ENCODE measurements at regions not wholly inside any gene's neighbourhood (a gene's known extent, or its start where the extent isn't known, plus 50 kb on each side); places are given as distances from the start of the nearest gene placed in this dataset.

DNA sequence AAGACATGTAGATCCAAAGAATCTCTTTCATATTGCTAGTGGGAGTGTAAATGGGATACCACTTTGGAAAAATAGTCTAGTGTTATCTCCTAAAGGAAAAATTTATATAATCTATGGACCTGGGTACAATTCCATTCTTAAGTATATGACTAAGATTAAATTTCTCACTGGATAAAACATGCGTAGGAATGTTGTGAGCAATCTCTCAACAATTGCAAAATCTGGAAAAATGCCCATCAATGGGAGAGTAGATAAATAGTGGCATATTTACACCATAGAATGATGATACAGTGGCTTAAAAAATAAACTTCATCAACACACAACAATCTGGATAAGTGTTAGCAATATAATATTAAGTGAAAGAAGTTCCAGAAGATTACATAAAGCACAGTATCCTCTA is 469.5 kb downstream of the MAN2A1 start:
- no peak for DNase-seq

DNA sequence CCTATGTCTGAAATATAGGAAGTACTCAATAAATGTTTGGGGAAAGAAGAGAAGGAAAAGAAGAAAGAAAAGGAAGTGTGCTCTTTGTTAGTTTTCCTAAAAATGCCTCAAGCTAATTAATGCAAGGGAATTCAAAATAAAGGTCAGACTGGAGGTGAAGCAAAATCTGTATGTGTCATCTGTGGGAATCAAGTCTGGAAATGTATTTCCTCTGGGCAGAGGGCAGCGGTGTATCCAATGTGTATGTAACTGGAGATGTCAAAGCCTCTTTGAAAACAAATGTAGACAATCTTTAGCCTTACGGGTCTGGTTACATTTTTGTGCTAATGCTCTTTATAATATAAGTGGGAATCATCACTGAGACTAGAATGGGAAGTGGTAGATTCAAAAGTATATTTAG is 471.4 kb downstream of the MAN2A1 start:
- no peak for DNase-seq

DNA sequence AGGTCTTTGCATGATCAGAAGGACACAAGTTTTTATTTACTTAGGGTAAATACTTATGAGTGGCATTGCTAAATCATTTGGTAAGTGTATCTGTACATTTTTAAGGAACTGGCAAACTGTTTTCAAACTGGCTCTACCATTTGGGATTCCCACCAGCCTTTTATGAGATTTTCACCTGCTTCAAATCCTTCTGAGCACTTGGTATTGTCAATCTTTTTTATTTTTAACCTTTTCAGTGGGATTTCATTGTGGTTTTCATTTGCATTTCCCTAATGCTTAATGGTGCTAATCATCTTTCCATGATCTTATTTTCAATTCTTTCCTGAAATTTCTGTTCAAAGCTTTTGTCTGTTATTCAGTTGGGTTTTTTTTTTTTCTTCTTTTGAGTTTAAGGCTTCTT is 475.6 kb downstream of the MAN2A1 start:
- no peak for DNase-seq

DNA sequence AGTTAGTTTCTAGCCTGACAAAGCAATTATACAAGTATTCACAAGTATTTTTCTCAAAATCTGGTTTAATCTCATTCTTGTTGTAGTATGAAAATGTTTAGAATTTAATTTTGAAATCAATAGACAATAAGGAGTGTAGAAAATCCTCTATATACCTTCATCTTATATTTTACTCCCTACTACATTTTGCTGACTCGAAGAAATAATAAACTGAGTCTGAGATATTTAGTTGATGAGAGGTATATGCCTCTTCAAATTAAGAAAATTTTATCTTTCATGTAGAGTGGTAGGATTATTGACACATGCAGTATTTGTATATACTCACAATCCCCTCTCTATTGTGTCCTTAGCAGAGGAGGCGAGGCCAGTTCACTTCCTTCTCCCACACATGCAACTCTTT is 477.7 kb downstream of the MAN2A1 start:
- DNase-seq: no peak

DNA sequence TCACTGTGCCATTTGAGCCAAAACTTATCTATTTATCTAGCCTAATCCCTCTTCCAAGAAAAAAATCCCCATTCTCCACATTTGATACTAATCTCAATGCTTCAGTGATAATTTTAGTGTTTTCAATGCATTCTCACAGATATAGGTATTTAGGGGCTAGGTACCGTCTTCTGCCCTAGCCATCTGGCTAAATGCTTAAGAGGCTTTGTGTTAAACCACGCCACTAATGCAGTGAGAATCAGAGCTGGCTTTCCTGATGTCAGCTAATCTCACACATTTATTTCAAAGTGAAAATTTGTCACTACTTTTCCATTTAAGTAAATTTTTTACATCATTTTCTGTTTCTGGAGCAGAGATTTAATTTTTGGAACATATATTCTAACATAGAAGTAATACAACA is 479.7 kb downstream of the MAN2A1 start:
- DNase-seq: no peak

DNA sequence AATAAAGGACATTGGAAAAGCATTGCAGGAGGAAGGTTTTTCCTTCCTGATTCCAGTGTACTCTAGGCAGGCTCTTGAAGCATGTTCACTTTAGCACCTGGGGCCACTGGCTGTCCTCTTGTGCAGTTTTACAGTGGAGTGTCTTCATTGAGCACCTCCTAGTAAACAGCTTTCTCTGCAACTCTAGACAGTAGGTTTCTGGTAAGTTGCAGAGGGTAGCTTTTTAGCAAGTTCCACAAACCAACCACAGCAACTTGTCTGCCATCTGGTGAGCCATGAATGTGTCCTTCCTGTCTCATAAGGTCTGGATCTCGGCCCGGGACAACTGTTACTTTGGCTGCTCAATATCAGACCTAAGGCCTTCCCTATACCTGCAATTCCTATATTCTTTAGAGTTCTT is 488.0 kb downstream of the MAN2A1 start:
- DNase-seq: no peak

DNA sequence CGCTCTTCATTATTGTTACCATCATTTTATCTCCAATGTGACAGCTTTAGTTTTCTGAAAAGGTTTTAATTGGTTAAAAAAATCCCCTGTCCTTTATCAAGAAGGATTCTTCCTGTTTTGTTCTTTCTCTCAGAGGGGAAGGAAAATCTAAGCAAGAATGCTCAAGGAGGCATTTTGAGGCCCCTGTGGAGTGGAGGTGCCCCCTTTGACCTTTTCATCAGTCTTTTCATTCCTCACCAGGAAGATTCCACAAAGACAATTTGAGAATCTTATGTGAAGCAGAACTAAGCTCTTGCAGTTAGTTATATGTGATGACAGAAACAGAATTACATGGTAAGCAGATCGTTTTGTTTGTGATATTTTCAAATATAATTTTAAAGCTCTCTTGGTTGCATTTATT is 489.6 kb downstream of the MAN2A1 start:
- DNase-seq: no peak

DNA sequence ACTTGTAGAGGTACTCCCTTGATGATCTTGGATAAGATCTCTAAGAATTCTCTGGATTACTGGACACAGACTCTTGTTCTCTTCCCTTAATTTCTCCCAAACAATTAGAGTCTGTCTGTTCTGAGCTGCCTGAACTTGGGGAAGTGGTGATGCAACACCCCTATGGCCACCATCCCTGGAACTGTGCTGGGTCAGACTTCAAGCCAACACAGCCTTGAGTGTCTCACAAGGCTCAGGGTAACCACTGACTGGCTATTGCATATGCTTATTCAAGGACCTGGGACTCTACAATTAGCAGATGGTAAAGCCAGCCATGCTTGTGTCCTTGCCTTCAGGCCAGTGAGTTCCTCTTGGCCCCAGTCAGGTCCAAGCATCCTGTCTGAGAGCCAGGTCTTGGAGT is 504.5 kb downstream of the MAN2A1 start:
- DNase-seq: no peak

DNA sequence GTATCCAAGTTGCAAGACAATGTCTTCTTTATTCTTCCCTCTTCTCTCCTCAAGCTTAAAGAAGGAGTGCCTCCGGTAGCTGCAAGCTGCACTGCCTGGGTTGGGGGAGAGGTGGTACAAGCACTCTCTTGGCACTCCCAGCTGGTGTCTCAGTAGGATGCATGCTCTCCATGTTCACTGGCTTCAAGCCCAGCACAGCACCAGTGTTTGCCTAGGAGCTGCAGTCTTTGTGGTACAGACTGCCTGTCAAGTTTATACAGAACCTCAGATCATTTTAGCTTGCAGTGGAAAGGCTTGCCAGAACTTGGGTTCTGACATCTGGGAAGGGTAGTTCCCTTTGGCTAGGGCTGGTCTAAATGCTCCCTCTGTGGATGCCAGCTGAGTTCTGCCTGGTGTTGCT is 505.6 kb downstream of the MAN2A1 start:
- no peak for DNase-seq

DNA sequence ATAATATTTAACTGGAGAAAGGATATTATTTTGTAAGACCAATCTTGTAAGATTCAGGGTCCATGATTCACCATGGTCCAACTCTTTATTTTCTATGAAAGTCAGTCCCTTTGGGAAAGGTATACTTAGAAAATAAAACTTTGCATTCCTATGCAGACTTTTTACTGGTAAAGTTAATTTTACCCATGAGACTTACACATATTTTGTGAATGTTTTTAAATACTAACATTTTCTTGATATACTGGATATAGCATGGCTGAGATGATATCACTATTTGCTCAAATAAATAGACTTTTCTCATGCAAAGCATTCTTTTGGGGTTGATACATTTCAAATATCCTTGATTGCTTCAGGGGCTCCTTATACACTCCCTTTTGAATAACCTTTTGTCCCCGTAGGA is 512.1 kb downstream of the MAN2A1 start:
- no peak for DNase-seq

DNA sequence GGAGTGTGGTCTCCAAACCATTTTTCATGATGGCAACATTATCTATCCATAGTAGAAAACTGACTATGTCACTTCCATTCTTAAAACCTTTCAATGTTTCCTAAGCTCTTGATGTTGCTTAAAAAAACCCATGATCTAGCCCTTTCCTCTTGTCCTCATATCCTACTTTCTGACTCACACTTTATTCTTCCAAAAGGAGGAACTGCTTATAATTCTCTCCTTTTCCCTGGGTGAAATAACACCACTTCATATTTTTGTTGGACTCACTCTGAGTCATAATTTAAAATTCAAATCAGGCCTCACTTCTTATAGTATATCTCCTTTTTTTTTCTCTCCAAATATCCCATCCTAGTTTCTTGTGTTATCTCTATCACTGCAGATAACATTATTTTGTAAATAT is 513.9 kb downstream of the MAN2A1 start:
- DNase-seq: no peak

DNA sequence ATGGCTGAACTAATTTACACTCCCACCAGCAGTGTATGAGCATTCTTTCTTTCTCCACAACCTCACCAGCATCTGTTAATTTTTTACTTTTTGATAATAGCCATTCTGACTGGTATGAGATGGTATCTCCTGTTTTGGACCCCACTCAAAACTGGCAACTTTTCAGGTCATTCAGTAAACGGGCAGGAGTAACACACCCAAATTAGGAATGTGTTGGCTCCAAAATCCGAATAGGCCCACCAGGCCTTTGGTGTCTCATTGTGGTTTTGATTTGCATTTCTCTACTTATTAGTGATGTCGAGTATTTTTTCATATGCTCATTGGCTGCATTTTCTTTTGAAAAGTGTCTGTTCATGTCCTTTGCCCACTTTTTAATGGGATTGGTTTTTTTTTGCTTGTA is 517.1 kb downstream of the TMEM232 start:
- no peak for DNase-seq

DNA sequence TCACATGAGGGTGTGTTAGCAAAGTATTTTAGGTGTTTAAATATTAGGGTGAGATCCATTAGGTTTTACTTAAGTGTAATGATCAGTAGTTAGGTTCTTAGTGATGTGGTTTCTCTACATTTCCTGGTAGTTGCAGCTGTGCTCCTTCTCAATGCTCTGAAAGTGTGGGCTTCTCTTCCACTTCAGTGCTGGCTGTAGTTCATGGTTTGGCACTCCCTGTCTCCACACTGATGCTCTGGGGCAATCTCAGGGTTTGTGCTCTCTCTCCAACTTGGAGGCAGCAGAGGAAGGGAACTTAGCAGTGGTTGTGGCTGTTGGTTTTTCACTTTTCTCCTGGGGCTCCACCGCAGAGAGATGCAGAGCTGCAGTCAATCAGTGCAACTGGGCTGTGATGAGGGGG is 507.5 kb downstream of the TMEM232 start:
- DNase-seq: no peak

DNA sequence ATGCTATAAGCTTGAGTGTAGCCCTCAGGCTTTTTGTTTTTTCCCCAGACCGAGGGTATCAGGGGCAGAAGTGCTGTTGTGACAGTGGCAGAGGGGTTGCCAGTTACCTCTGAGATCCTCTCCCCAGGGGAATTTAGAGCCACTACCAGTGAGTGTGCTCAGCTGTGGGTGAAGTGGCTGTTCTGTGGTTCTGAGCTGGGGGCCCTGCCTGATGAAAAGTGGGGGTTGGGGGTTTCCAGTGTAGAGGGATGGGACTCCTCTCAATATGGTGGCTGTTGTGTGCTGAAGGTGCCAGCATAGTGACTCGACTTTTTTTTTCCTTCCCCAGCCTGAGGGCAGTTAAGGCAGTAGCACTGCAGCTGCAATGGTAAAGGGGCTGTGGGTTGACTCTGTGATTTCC is 506.7 kb downstream of the TMEM232 start:
- DNase-seq: no peak

DNA sequence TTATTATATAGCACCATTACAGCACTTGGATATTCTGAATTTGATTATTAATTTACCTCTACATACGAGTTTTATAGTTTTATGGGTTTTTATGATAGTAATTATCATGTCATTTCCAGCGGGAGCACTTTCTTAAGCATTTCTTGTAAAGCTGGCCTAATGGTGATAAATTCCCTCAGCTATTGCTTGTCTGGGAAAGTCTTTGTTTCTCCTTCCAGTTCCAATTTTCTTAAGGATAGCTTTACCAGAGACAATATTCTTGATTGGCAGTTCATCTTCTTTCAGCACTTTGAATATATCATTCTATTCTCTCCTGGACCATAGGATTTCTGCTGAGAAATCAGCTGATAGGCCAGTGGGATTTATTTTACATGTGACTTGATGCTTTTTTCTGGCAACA is 505.4 kb downstream of the TMEM232 start:
- no peak for DNase-seq

DNA sequence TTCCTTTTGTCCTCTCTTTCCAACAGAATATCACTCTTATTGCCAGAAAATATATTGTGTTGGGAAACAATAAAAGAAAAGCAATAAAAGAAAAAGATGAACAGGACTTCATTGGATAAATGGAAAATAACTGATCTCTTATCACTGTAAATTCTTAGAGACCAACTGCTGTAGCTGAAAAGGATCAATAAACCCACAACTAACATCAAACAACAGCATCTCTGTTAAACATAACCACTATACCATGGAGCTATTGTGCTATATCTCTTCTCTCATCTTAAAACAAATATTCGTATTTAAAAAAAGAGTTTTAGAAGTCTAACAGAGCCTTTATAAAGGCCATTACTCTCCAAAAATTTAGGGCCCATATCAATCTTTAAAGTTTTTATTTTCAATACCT is 502.4 kb downstream of the TMEM232 start:
- no peak for DNase-seq

DNA sequence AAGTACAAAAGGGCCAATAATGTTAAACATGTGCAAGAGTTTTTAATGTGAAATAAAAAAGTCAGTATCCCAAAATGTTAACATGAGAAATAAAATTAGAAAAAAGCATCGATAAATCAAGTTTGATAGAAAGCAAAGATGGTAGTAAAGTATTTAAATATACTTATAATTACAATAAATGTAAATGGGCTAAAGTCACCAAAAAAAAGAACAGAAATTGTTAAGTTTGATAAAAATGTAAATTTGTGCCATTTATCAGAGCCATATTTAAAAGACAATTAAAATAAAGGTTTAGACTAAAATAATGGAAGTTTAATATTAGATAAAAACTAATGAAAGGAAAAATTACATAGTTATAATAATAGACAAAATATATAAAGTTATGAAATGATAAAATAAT is 500.5 kb downstream of the TMEM232 start:
- DNase-seq: no peak

DNA sequence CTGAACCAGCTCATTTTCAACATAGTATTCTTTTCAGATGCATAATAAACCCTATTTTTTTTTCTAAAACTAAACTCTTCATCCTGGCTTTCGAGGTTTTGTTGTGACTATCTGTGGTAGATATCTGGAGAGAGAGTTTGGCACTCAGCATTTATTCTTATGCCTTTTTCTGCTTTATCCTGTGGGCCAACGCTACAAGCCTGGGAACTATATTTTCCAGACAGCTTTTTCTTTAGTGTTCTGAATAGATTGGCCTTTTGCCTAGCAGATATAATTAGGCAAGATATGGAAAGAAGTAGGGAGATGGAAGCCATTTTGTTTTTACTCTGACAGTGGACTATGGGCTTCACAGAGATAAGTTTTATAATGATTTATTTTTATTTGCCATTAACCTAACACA is 486.7 kb downstream of the TMEM232 start:
- no peak for DNase-seq

DNA sequence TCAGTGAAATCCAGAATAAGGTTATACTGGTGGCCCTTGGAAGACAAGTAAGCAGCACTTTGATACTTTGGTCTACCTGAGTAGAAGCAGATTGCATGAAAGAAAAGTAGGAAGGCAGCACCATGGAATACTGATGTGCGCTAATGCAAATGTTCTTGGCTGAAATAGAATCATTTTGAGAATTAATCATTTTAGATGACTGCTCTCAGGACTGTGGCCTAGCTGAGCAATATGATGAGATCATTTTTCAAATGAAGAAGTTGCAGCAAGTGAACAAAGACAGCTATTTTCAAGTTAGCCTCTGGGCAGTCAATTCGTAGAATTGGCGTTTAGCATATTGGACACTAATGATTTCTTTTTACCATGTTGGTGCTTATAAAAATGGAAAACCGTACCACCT is 483.5 kb downstream of the TMEM232 start:
- no peak for DNase-seq

DNA sequence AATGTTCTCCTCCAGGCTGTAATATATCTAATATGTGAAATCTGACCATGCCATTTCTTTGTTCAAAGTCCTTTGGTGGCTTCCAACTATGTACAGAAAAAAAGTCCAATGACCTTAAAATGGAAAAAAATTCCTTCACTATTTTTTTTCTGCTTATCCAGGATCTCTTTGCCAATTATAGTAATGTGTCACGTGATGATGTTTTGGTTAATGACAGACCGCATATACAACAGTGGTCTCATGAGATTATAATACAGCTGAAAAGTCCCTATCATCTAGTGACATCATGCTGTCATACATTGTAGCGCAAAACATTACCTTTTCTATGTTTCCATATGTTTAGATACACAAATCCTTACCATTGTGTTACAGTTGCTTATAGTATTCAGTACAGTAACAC is 477.6 kb downstream of the TMEM232 start:
- DNase-seq: no peak

DNA sequence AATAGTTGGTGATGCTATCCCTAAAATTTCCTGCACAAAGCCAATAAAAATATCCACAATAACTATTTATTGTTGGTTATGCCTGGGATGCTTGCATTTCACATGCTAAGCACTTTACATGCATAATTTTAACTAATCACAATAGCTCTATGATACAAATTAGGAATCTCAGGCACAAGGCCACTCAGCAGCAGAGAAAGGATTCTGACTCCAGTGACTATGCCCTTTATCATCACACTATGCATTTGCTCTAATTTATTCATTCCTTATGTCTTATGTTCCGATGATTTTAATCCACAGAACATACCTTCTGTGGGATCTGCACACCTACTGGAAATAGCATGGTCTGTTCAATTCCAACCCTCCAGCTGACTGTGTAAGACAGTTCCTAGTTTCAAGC is 476.1 kb downstream of the TMEM232 start:
- DNase-seq: no peak

DNA sequence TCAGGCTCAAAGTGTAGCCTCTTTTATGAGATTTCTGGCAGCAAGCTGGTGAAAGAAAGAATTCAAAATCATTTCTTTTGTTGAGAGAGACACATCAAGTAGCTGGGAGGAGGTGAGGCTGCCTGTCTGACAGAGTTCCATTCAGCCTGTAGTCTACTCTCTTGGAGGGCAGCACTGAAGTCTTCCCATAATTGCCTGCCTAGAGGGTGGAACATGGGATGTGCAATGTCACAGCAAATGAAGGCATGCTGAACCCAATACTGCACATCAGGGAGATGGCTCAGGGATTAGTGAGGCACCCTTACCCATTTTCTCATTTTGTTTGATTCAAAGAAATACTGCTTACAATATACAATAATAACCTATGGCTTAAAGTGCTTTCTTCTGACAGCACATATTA is 475.7 kb downstream of the TMEM232 start:
- no peak for DNase-seq

DNA sequence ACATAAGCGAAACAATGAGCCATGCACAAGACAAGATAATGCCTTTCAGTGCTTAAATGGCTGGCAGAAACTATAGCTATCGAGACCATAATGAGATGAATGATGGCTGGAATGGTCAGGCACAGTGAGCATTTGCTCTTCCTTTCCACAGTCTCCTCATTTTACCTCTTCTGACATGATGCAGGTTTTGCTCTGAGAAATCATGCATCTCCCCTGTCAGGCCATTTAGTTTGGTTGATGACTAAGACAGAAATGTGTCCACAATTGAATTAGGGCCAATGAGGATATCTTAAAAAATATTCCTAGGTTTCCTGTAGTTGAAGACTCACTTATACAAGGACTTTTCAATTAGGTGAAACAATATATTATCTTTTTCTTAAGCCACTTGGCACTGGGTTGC is 475.1 kb downstream of the TMEM232 start:
- no peak for DNase-seq

DNA sequence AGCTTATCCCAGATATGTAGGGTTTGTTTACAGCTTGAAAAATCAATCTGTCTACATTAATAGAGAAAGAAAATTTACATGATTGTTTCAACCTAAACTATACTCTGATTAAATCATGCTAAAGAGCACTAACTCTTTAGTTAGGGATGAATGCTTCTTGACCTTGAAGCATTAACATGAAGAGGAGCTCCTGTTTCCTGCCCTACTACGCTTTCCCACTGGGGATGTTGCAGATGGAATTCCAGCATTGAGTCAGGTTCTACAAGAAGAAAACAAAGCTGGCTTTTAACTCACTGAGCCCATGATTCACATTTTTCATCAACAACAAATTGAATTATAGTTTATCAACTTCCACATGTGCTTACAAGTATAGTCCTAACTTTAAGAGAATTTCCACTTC is 471.3 kb downstream of the TMEM232 start:
- DNase-seq: no peak

DNA sequence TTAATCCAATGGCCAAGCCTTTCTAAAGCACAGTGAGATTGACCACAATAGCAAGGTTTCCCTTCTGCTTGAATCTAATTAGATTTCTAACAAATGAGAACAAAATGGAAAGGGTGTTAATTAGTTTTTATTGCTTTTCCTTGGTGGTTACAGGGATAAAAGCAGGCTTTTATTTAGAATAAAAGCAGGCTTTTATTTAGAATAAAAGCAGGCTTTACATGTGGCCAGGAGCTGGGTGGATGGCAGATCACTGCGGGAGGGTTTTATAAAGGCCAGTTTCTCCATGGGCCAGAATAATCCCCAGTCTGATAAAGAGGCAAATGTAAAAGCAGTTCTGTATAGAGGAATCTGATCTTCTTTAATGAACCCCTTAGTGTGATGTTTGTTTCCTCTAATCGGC is 470.2 kb downstream of the TMEM232 start:
- DNase-seq: no peak

DNA sequence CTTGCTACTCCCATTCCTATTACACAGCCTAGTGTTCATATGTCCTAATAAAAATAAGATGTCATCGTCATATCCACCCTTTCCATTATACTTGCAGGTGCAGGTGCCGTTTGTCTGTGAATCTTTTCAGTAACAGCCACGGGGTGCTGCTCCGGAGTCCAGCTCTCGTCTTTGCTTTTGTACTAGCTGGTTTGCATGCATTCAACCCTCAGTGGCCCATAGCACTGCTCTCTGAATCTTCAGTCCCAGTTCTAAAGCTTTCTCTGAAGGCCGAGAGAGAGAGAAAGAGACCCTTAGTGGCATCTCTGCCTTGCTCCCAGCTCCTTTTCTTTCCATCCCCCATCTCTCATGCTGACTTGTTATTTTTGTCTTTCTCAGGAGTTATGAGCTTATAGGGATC is 468.5 kb downstream of the TMEM232 start:
- no peak for DNase-seq

Data from NCI-H526 treated with DMSO at 0.1 percent for 48 hours (cell line).